ENCODE measurements at regions not wholly inside any gene's neighbourhood (a gene's known extent, or its start where the extent isn't known, plus 50 kb on each side); places are given as distances from the start of the nearest gene placed in this dataset.
A peak's percentile ranks its signal among the peaks of the same experiment; 100 is the strongest.
"Not testable (repeated sequence)": the region's sequence is repeated elsewhere in the genome, so short reads cannot be mapped to it uniquely, and the experiment has no call there.

DNA sequence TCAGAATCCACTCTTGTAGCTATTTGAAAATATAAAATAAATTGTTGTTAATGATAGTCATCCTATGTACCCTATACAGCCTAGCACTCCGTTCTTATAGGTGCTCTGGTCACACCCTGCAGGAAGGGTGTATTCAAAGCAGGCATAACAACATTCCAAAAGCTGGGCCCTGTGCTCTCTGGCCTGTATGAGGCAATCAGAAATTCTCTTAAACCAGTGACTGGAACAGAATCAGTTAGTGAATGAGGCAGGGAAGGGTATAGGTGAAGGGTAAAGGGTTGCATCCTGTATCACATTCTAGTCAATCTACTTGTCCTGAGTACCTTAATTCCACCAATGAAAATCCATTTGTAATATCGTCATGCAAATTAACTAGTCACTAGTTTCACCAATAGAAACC lies 154.5 kb upstream of the ZNF217 start:
- no peak for DNase-seq (ENCODE audit: low spot score)

- DNase-seq (ENCODE audit: low spot score), result no peak
Measured at GRCh38 chr20:53743607-53744260, 150.1 kb upstream of the ZNF217 start.

DNA sequence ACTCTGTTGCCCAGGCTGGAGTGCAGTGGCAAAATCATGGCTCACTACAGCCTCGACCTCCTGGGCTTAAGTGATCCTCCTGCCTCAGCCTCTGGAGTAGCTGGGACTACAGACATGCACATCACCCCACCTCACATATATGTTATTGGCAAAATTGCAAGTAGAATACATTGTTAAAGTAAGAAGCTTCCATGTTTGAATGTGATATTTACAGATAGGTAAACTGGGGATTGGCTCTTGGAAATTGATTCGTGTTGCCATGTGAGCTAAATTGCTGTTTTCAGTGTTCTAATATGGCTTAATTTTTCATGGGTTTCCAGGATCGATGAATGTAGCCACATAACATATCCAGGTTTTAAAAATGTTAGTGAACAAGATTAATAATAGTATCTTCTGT lies 149.0 kb upstream of the ZNF217 start:
- no peak for DNase-seq (ENCODE audit: low spot score)

GRCh38 chr20:53741726-53742028 lies 148.0 kb upstream of the ZNF217 start:
- no peak for DNase-seq (ENCODE audit: low spot score)

- no peak for DNase-seq (ENCODE audit: low spot score)
Measured at GRCh38 chr20:53739799-53740785, 146.5 kb upstream of the ZNF217 start.

- DNase-seq (ENCODE audit: low spot score), result no peak
Measured at GRCh38 chr20:53738945-53739798, 145.5 kb upstream of the ZNF217 start.

DNA sequence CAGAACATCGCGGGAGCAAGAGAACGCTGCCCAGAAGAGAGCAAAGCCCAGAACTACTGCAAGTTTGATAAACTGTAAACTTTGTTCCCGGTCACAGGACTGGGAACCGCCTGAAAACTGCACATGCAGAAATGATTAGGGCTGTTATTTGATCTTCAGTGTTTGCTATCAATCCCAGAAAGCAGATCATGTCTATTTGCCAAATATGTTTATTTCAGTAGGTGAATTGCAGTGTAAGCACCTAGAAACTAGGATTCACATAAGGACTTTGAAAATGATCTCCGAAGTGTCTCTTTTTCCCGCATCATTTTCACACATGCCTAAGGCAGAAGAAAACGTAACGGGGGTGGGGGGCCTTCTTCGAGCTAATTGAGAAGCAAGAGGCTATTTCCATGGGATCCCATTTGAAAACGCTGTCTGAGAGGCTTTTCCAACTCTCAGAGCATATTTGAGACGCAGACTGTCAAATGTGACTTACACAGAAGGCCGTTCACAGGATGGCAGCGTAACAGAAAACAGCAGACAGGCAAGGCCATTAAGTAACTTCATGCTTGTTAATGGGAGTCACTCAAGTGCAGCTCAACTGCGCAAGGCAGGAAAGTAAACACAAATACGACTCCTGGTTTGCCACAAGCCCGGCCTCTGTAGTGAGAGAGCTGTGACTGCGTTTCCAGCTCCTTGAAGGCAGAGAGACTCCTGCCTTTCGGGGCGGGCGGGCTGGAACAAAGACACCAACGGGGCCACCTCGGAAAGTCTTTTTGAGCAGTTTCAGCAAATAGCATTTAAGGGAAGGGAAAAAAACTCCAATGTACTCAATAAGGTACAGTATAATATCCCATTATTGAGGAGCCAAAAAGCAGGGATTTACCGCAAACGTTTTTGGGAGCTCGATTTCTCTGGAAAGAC lies 144.7 kb upstream of the ZNF217 start:
- peak; percentile 92 for DNase-seq (ENCODE audit: low spot score)

GRCh38 chr20:53737396-53738038 lies 143.9 kb upstream of the ZNF217 start:
- no peak for DNase-seq (ENCODE audit: low spot score)

GRCh38 chr20:53736757-53737395 lies 143.2 kb upstream of the ZNF217 start:
- DNase-seq (ENCODE audit: low spot score), result no peak

DNA sequence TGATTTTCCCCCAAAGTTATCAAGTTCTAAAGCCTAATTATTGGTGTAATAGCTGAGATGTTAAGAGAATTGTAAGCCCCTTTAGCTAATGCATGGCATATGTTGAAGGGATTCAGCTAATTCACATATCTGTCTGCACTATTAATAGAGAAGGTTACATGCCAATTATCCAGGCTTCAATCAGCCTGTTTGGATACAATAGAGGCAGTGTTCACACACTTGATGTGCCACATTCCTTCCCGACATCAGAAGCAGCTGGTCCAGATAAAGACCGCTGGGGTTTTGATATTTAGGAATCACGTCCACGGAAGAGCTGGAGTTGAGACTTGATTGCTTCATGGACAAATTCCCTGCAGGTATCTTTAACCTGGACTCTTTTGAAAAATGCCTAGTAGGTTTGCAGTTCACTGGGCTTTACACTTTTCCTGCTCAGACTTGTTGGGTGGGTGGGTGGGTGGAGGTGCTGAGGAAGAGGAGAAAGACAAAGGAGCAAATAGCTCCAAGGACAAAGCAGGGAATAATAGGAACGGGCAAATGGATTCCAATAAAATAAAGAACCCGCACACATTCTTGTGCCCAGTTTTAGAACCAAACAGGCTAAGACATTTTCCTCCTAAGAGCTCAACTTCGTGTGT lies 142.6 kb upstream of the ZNF217 start:
- no peak for DNase-seq (ENCODE audit: low spot score)

GRCh38 chr20:53735536-53736050 lies 142.0 kb upstream of the ZNF217 start:
- DNase-seq (ENCODE audit: low spot score), result peak; percentile 69

DNA sequence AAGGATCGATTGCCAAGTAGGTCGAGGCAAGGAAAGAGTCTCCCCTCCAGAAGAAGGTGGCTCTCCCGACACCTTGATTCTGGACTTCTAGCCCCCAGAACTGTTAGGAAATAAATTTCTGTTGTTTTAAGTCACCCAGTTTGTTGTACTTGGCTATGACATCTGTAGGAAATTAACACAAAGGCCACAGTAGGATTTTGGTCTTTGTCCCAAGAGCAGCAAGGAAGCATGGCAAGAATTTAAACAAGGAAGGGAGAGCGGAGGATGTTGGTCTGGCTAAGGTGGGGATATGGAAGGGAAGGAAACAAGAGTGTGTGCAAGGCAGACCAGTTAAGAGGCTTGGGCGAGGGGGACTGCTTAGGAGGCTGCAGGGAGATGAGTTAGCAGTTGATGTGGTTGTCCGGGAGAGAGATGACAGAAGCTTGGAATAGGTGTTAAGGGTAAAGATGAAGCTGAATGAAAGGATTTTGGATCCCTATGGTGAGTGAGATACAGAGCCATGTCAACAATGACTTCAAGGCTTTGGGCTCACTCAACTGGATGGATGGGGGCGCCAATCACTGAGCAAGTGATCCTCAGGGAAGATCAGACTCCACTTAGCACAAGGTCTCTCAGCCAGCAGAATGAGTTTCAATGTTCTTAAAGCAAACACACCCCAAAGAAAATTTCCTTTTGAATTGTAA lies 140.5 kb upstream of the ZNF217 start:
- no peak for DNase-seq (ENCODE audit: low spot score)

GRCh38 chr20:53731595-53731994 lies 138.0 kb upstream of the ZNF217 start:
- DNase-seq (ENCODE audit: low spot score), result no peak

DNA sequence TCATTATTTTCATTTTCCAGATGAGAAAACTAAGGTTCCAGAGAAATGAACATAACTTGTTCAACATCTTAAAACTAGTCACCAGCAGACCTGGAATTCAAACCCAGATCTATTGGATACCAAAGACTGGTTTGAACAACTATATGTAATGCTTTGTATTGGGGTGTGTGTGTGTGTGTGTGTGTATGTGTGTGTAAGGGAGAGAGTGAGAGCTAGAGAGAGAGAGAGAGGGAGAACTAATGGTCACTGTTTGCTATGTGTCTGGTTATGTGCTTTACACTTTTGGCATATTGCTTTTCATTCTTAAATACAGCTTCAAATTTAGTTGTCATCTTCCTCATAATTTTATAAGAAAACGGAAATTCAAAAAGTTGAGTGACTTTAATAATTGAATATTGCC lies 134.7 kb upstream of the ZNF217 start:
- no peak for DNase-seq (ENCODE audit: low spot score)

DNA sequence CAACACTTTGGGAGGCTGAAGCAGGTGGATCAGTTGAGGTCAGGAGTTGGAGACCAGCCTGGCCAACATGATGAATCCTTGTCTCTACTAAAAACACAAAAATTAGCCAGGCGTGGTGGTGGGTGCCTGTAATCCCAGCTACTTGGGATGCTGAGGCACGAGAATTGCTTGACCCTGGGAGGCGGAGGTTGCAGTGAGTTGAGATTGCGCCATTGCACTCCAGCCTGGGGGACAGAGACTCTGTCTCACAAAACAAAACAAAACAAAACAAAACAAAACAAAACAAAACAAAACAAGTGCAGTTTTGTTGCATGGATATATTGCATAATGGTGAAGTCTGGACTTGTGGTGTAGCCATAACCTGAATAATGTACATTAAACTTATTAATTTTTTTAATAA lies 133.6 kb upstream of the ZNF217 start:
- DNase-seq (ENCODE audit: low spot score), result not testable (repeated sequence)

DNA sequence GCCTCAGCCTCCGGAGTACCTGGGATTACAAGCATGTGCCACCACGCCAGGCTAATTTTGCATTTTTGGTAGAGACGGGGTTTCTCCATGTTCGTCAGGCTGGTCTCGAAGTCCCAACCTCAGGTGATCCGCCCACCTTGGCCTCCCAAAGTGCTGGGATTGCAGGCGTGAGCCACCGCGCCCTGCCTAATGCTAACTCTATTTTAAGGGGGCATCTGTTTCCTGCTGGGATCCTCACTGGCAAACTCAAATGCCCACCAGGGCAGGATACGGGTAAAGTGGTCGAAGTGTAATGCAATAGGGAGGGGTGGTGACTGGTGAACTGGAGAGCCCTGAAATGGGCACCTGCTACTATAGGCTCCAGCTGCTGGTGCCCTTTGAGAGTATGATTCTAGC lies 131.9 kb upstream of the ZNF217 start:
- DNase-seq (ENCODE audit: low spot score), result no peak

DNA sequence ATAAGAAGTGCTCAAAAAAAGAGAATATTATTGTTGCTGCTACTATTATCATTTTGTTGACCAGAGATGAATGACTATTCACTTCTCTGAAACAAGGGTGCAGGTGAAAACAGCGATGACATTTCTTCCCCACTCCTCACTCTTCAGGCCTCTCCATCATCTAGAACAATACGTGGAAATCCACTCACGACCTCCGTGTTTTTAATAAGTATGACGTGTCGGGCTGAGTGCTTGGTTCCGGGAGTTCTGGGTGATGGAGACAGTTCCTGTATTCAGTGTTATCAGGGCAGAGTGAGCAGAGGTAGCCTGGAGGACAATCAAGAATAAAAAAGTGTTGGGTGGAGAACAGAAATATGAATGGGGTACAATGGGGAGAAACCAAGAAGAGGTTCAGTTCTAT lies 130.0 kb upstream of the ZNF217 start:
- DNase-seq (ENCODE audit: low spot score), result no peak

GRCh38 chr20:53723045-53723444 lies 129.4 kb upstream of the ZNF217 start:
- no peak for DNase-seq (ENCODE audit: low spot score)

DNA sequence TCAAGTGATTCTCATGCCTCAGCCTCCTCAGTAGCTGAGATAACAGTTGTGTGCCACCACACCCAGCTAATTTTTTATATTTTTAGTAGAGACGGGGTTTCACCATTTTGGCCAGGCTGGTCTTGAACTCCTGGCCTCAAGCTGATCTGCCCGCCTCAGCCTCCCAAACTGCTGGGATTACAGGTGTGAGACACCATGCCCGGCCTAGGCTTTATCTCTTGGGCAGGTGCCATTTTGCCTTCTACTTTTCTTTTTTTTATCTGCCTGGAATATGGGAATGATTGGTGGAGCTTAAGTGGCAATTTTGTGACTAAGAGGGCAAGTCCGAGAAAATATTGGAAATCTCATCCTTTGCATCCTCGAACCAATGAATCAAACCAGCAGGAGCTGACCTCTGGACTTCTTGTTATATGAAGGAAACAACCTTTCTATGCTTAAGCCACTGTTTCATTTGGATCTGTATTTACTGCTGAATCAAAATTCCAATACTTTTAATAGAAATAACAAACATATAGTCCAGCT lies 128.9 kb upstream of the ZNF217 start:
- no peak for DNase-seq (ENCODE audit: low spot score)

Measured in H4 (cell line).